C1 segment of cervical spinal cord (tissue), 14 donors: ENCODE measurements at regions not wholly inside any gene's neighbourhood (a gene's known extent, or its start where the extent isn't known, plus 50 kb on each side); places are given as distances from the start of the nearest gene placed in this dataset.
A peak's percentile ranks its signal among the peaks of the same experiment; 100 is the strongest.
"Not testable (repeated sequence)": the region's sequence is repeated elsewhere in the genome, so short reads cannot be mapped to it uniquely, and the experiment has no call there.

Source experiments
- DNase-seq, 14 donors: peaks; one replicate each; lab custom pipeline; 2025; lab: John Stamatoyannopoulos, UW

GRCh38 chrX:40947276-40947675 lies 138.0 kb upstream of the USP9X start:
- DNase-seq = no peak

GRCh38 chrX:40949071-40949470 lies 136.2 kb upstream of the USP9X start:
- no peak for DNase-seq

GRCh38 chrX:40950546-40950945 lies 134.7 kb upstream of the USP9X start:
- DNase-seq = no peak

GRCh38 chrX:40951407-40951806 lies 133.8 kb upstream of the USP9X start:
- DNase-seq = not testable (repeated sequence)

GRCh38 chrX:40952855-40953254 lies 132.4 kb upstream of the USP9X start:
- DNase-seq = no peak

- DNase-seq = no peak
Measured at GRCh38 chrX:40953369-40953768, 131.9 kb upstream of the USP9X start.

- DNase-seq = no peak
Measured at GRCh38 chrX:40960041-40960440, 125.2 kb upstream of the USP9X start.

- DNase-seq = no peak
Measured at GRCh38 chrX:40962793-40963407, 122.3 kb upstream of the USP9X start.

GRCh38 chrX:40964008-40964407 lies 121.2 kb upstream of the USP9X start:
- no peak for DNase-seq

GRCh38 chrX:40964633-40965586 lies 120.3 kb upstream of the USP9X start:
- no peak for DNase-seq

- DNase-seq = no peak
Measured at GRCh38 chrX:40966213-40966820, 118.9 kb upstream of the USP9X start.

- no peak for DNase-seq
Measured at GRCh38 chrX:40968180-40968579, 117.1 kb upstream of the USP9X start.

- DNase-seq = no peak
Measured at GRCh38 chrX:40971736-40972135, 113.5 kb upstream of the USP9X start.

GRCh38 chrX:40973619-40974018 lies 111.6 kb upstream of the USP9X start:
- DNase-seq = no peak

GRCh38 chrX:40975951-40976350 lies 109.3 kb upstream of the USP9X start:
- DNase-seq = no peak

GRCh38 chrX:40976981-40977380 lies 108.3 kb upstream of the USP9X start:
- no peak for DNase-seq

GRCh38 chrX:40984962-40985361 lies 100.3 kb upstream of the USP9X start:
- no peak for DNase-seq

- no peak for DNase-seq
Measured at GRCh38 chrX:40987413-40987812, 97.8 kb upstream of the USP9X start.

- DNase-seq = no peak
Measured at GRCh38 chrX:40988100-40988499, 97.1 kb upstream of the USP9X start.

- DNase-seq = not testable (repeated sequence)
Measured at GRCh38 chrX:40993395-40993794, 91.8 kb upstream of the USP9X start.

- peak in 1 of 14 donors; percentile 1 for DNase-seq
Measured at GRCh38 chrX:40996886-40997530, 88.2 kb upstream of the USP9X start.

- no peak for DNase-seq
Measured at GRCh38 chrX:40998123-40998522, 87.1 kb upstream of the USP9X start.
